NT2/D1 (cell line): ENCODE measurements at regions not wholly inside any gene's neighbourhood (a gene's known extent, or its start where the extent isn't known, plus 50 kb on each side); places are given as distances from the start of the nearest gene placed in this dataset.

Experiments used
- YY1 ChIP-seq: IDR thresholded peaks from 2 replicates; pipeline ENCODE4 v1.6.1; 2011; ENCODE audit not compliant: insufficient read length, insufficient read depth
- ZNF274 ChIP-seq: IDR thresholded peaks from 2 replicates; pipeline ENCODE4 v1.6.1; 2011; ENCODE audit warnings: mild to moderate bottlenecking, low read depth, low read length

DNA sequence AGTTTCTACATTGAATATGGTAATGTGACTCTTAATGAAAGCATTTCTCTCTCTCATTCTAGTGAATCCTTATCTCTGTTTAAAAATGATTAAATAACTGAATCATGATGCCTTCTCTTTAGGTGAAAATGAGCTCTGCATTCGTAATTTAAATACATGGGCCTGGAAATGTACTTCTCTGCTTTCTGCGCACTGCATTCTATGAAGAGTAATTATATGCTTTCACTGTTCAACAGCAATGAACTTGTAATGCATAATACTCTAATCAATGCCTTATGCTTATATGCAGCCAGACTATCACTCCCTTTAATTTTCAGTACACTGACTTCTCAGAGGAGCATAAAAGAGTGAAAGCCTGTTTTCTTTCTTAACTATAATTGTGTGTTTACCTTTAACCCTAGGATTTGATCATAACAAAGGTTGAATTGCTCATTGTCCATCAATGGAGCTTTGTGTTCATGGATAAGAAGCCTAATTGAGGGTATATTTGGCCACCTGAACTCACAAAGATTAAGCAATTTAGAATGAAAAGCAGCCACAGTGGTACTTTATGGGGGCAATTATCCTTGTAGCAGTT is 330.8 kb upstream of the PDZRN3 start:
- TF ChIP-seq YY1 (no peak), ZNF274 (no peak)
